ENCODE measurements at regions not wholly inside any gene's neighbourhood (a gene's known extent, or its start where the extent isn't known, plus 50 kb on each side); places are given as distances from the start of the nearest gene placed in this dataset.

- TF ChIP-seq EZH2 (IDR thresholded peaks at IDR 0.05; ENCODE audit: low read depth) (no peak), CTCF (conservative IDR thresholded peaks at IDR 0.05) (no peak)
Measured at GRCh38 chr14:87873741-87874140, 119.2 kb downstream of the GALC start.

Measured in PC-9 (cell line).